ENCODE measurements at regions not wholly inside any gene's neighbourhood (a gene's known extent, or its start where the extent isn't known, plus 50 kb on each side); places are given as distances from the start of the nearest gene placed in this dataset.
"Not testable (repeated sequence)": the region's sequence is repeated elsewhere in the genome, so short reads cannot be mapped to it uniquely, and the experiment has no call there.

GRCh38 chr2:56021579-56021978 lies 98.0 kb upstream of the EFEMP1 start:
- DNase-seq: no peak

GRCh38 chr2:56025469-56026193 lies 102.0 kb upstream of the EFEMP1 start:
- DNase-seq: no peak

- no peak for DNase-seq
Observed at GRCh38 chr2:56026828-56027227, 103.2 kb upstream of the EFEMP1 start.

- DNase-seq: no peak
Observed at GRCh38 chr2:56030062-56030461, 106.5 kb upstream of the EFEMP1 start.

- no peak for DNase-seq
Observed at GRCh38 chr2:56030901-56031300, 107.3 kb upstream of the EFEMP1 start.

GRCh38 chr2:56034258-56034657 lies 110.7 kb upstream of the EFEMP1 start:
- DNase-seq: no peak

- no peak for DNase-seq
Observed at GRCh38 chr2:56040189-56040588, 116.6 kb upstream of the EFEMP1 start.

GRCh38 chr2:56040834-56041233 lies 117.3 kb upstream of the EFEMP1 start:
- no peak for DNase-seq

GRCh38 chr2:56047136-56047535 lies 123.6 kb upstream of the EFEMP1 start:
- no peak for DNase-seq

GRCh38 chr2:56049233-56049845 lies 125.8 kb upstream of the EFEMP1 start:
- DNase-seq: no peak

GRCh38 chr2:56053679-56054078 lies 130.1 kb upstream of the EFEMP1 start:
- no peak for DNase-seq

- no peak for DNase-seq
Observed at GRCh38 chr2:56055405-56055804, 128.4 kb upstream of the CCDC85A start.

- DNase-seq: not testable (repeated sequence)
Observed at GRCh38 chr2:56061327-56061726, 122.5 kb upstream of the CCDC85A start.

- no peak for DNase-seq
Observed at GRCh38 chr2:56068746-56069145, 115.0 kb upstream of the CCDC85A start.

GRCh38 chr2:56077359-56077915 lies 106.4 kb upstream of the CCDC85A start:
- DNase-seq: no peak

- DNase-seq: no peak
Observed at GRCh38 chr2:56082665-56083064, 101.1 kb upstream of the CCDC85A start.

GRCh38 chr2:56084111-56084901 lies 99.5 kb upstream of the CCDC85A start:
- no peak for DNase-seq

GRCh38 chr2:56086336-56086735 lies 97.5 kb upstream of the CCDC85A start:
- DNase-seq: no peak

- no peak for DNase-seq
Observed at GRCh38 chr2:56088411-56088810, 95.4 kb upstream of the CCDC85A start.

GRCh38 chr2:56089931-56090330 lies 93.9 kb upstream of the CCDC85A start:
- no peak for DNase-seq

GRCh38 chr2:56099963-56100362 lies 83.8 kb upstream of the CCDC85A start:
- DNase-seq: no peak

- no peak for DNase-seq
Observed at GRCh38 chr2:56100791-56101312, 82.9 kb upstream of the CCDC85A start.

- no peak for DNase-seq
Observed at GRCh38 chr2:56102098-56102497, 81.7 kb upstream of the CCDC85A start.
